ENCODE measurements at regions not wholly inside any gene's neighbourhood (a gene's known extent, or its start where the extent isn't known, plus 50 kb on each side); places are given as distances from the start of the nearest gene placed in this dataset.

DNA sequence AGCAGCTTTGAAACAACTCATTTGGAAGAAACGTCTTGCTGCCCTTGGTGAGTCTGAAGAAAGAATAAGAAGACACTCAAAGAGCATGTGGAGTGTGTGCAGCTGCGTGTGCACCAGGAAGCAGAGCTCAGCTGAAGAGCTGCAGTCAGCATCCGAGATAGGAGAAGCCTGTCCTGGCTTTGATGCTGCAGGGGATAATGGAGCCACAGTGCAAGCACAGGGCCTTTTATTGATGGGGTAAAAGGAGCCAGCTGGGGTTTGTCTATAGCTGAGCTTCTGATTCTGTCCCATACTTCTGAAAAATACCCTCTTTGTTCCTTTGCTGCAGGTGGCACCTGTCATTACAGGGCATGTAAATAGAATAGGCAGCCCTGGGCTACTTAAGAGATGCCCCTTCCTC, 375.7 kb upstream of the ZNF462 start:
- TF ChIP-seq, protein P1, sequence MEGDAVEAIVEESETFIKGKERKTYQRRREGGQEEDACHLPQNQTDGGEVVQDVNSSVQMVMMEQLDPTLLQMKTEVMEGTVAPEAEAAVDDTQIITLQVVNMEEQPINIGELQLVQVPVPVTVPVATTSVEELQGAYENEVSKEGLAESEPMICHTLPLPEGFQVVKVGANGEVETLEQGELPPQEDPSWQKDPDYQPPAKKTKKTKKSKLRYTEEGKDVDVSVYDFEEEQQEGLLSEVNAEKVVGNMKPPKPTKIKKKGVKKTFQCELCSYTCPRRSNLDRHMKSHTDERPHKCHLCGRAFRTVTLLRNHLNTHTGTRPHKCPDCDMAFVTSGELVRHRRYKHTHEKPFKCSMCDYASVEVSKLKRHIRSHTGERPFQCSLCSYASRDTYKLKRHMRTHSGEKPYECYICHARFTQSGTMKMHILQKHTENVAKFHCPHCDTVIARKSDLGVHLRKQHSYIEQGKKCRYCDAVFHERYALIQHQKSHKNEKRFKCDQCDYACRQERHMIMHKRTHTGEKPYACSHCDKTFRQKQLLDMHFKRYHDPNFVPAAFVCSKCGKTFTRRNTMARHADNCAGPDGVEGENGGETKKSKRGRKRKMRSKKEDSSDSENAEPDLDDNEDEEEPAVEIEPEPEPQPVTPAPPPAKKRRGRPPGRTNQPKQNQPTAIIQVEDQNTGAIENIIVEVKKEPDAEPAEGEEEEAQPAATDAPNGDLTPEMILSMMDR (IDR thresholded peaks at IDR 0.05) = no peak
- TF ChIP-seq EP300 (IDR thresholded peaks at IDR 0.05) = no peak
- TF ChIP-seq POLR2A (IDR thresholded peaks at IDR 0.05) = no peak
